HG02870 (cell line): ENCODE measurements at regions not wholly inside any gene's neighbourhood (a gene's known extent, or its start where the extent isn't known, plus 50 kb on each side); places are given as distances from the start of the nearest gene placed in this dataset.
"Not testable (repeated sequence)": the region's sequence is repeated elsewhere in the genome, so short reads cannot be mapped to it uniquely, and the experiment has no call there.

Experiments used
- ATAC-seq: cut with Tn5 transposase; IDR thresholded peaks from one replicate; pipeline ENCODE4 v1.9.1; 2021; ENCODE audit warnings: mild to moderate bottlenecking, moderate library complexity; ENCODE audit not compliant: unreplicated experiment

DNA sequence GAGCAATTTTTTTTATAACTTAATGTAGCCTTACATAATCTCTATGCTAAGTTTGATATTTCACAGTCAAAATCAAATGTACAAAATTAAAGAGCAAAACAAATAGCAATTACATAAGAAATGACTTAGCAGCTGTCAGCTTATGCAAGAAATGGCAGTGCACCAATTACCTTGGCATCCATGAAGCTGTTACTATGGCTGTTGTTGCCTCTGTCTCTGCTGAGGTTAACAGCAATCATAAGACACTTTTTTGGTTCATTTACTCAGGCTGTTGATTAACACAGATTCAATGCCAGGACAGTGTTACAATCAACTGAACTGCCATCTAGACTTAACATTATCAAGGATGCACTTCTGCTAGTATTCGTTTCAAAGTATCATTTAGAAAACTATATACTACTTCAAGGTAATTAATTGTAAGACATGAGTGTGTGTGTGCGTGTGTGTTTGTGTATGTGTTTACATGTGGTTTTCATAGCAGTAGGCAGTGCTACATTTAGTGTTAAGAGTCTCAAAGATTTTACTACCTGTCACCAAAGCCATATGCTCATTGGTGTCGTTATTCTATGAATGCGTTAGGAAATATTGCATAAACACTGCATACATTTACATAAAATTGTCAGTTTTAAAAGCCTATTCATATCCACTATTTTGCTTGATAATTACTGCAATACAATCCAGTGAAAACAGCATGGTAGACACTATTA, 1084.2 kb upstream of the COX7C start:
- ATAC-seq, result no peak

DNA sequence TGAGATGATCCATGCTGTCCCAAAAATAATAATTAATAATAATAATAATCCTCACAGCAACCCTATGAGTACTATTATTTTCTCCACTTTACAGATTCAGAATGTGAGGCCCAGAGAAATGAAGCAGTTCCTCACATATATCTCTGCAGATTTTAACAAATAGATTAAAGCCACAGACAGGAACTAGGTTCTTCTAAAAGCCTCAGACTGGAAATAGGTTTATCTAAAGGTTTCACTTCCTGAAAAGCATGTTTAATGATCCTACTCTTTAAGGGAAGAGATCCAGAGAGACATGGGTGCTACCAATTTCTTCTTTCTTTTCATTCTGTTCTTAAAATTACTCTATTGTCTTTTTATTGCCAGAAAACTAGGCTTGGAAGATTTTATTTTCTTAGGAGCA, 1079.4 kb upstream of the COX7C start:
- no peak for ATAC-seq

DNA sequence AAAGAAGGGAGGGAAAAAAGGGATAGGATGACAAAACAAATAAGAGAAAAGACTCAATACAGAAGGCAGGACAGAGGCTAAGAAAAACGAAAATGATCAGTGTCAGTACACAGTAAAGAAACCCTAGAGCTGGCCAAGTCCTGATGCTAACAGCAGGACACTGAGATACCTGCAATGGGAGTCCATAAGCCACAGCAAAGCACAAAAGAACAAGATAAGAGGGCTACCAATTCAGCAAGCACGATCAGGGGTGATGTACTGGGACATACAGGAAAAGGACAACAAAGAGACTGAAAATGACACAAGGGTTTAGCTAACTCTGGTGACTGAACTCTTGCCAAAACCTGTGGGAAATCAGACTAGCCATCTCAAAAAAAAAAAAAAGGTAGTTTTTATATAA, 1072.6 kb upstream of the COX7C start:
- no peak for ATAC-seq

DNA sequence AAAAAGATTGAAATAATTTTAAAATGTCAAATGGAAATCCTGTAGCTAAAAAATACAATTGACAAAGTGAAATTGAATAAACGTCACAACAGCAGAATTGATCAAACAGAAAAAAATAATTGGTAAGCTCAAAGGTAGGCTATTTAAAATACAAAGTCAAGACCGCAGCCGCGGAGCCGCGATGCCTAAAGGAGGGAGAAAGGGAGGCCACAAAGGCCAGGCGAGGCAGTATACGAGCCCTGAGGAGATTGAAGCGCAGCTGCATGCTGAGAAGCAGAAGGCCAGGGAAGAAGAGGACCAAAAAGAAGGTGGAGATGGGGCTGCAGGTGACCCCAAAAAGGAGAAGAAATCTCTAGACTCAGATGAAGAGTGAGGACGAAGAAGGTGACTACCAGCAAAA, 1068.5 kb upstream of the COX7C start:
- ATAC-seq, result no peak

DNA sequence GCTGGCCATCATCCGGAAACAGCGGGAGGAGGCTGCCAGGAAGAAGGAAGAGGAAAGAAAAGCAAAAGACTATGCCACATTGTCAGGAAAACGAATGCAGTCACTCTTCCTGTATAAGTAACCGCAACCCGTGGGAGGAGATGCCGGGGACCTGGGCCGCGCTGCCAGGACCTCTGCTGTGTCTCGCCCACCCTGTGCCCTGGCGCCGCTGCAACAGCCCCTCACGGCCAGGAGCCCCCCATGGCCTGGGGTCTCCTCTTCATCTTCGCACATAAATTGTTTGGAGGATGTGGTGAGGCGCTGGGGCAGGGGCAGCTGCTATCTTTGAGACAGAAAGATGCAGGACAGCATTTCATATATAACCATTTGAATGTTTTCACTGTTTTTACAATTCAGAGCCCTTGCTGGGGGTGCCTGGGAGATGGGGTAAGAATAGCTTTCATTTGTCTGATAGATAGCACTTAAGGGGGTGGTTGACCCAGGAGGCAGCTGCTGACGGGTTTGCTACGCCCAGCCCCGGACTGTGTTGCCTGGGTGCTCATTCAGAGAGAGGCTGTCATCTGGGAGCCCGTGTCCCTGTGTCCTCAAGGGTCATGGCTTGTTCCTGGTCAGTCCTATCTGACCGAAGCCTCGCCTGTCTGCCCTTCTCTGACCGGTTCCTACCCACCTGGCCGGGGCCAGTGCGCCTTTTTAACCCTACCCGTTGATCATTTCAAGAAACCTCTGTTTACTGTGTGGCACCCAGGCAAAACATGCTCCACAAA, 1067.7 kb upstream of the COX7C start:
- no peak for ATAC-seq

DNA sequence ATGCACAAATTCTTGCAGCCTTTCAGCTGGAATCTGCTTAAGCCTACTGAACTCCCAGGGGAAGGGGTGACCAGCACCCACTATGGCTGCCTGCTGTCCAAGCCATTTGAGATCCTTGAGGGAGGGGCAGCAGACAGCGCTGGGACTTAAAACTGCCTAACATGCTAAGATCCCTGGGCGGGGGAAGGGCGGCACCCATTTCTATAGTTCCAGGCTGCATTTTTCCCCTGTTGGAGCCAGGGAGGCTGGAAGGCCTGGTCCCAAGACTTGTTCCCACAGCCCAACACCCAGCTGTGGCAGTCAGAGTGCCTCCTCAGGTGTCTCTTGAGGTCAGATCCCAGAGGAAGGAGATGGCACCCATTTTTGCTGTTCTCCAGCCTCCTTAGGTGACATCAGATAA, 1061.3 kb upstream of the COX7C start:
- ATAC-seq, result no peak

DNA sequence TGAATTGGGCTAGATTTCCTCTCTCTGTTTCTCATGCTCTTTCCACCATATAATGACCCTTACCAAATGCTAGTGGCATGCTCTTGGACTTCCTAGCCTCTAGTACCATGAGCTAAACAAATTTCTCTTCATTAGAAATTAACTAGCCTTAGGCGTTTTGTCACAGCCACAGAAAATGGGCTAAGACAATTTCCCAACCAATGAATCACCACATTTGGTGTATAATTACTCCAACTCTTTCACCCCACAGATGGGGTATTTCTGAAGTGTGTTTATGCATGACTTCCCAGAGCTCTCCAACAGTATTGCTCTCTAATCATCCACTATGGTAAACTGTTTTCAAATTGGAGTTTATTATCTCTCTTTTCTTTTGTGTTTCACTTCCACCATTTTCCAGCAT, 1041.1 kb upstream of the COX7C start:
- no peak for ATAC-seq

DNA sequence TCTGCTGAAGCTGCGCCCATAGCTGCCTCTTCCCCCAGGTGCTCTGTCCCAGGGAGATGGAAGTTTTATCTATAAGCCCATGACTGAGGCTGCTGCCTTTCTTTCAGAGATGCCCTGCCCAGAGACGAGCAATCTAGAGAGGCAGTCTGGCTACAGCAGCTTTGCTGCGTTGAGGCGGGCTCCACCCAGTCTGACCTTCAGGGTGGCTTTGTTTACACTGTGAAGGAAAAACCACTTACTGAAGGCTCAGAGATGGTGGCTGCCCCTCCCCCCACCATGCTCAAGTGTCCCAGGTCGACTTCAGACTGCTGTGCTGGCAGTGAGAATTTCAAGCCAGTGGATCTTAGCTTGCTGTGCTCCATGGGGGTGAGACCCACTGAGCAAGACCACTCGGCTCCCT, 1029.9 kb upstream of the COX7C start:
- ATAC-seq, result not testable (repeated sequence)

DNA sequence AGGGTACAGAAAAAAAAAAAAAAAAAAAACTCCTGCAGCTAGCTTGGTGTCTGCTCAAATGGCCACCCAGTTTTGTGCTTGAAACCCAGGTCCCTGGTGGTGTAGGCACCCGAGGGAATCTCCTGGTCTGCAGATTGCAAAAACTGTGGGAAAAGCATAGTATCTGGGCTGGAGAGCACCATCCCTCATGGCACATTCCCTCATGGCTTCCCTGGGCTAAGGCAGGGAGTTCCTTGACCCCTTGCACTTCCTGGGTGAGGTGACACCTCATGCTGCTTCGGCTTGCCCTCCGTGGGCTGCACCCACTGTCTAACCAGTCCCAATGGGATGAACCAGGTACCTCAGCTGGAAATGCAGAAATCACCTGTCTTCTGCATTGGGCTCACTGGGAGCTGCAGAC, 1029.5 kb upstream of the COX7C start:
- not testable (repeated sequence) for ATAC-seq

DNA sequence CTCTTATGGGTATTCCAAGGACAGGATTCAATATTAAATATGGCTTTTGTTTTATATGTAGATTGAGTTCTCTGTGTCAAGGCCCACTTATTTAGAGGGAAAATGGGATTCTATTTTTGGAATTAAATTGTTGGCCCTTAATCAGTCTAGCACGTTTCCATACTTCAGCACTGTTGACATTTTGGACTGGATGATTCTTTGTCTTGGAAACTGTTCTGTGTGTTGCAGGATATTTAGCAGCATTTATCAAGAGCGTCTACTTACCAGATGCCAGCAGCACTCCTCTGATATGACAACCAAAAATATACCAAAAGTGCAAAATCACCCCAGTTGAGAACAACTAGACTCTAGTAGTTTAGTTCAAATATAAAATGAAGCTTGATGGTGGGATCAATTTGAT, 1027.0 kb upstream of the COX7C start:
- ATAC-seq, result no peak

DNA sequence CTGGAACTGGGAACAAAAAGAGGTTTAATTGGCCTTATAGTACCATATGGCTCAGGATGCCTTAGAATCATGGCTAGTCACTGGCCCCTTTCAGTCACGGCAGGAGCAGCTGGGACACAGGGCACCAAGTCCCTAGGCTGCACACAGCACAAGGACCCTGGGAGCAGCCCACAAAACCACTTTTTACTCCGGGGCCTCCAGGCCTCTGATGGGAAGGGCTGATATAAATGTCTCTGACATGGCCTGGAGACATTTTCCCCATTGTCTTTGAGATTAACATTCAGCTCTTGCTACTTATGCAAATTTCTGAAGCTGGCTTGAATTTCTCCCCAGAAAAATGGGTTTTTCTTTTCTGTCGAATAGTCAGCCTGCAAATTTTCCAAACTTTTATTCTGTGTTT, 1026.4 kb upstream of the COX7C start:
- ATAC-seq, result no peak

DNA sequence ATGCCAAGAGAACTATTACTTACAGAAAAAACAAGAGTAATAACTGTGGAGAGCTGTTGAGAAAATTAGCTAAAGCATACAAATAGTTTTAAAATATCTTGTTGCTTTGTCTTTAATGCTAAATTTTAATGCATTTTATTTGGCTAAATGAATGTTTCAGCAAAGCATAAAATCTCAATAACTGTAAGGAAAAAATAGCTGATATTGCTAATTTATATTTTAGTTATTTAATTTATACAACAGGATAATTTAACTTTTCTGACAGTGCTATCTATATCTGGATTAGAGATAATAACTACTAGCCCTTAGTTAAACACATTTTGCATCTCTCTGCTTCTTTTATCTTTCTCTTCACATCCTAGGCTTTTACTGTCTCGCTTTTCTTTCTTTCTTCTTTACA, 1014.9 kb upstream of the COX7C start:
- no peak for ATAC-seq

DNA sequence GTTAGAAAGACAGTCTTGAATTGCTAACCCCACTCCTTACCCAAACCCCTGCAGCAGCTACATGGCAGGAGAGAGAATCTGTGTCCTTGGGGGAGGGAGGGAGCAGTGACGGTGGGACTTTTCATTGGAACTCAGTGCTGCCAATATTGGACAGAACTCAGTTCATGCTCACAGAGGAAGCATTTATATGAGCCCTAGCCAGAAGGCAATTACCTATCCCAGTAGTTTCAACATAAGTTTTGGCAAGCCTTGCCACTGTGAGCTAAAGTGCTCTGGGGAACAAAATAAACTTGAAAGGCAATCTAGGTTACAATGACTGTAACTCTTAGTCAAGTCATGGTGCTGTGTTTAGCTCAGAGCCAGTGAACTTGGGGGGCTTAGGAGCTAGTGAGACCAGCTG, 1013.4 kb upstream of the COX7C start:
- no peak for ATAC-seq

DNA sequence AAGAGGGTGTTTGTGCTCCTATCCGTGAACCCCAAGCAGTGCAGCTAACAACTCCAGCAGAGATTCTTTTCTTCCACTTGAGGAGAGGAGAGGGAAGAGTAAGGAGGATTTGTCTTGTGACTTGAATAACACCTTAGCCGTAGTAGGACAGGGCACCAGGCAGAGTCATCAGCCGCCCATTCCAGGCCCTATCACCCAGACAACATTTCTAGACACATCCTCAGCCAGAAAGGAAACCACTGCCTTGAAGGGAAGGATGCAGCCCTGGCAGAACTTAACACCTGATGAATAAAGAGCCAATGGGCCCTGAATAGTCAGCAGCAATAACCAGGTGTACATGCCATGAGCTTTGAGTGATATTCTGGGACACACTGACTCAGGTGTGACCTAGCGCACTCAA, 1013.0 kb upstream of the COX7C start:
- ATAC-seq, result no peak

DNA sequence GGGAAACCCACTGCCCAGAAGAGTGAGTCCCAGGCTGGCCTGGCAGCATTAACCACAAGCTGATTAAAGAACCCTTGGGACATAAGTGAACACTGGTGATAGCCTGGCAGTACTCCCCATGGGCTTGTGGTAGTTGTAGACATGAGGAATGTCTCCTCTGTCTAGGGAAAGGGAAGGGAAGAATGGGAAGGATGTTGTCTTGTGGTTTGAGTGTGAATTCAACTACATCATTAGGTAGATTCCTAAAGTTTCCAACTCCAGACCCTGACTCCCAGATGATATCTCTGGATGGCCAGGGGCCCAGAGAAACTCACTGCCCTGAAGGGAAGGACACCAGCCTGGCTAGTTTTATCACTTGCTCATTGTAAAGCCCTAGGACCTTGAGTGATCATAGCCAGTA, 1012.4 kb upstream of the COX7C start:
- ATAC-seq, result no peak

DNA sequence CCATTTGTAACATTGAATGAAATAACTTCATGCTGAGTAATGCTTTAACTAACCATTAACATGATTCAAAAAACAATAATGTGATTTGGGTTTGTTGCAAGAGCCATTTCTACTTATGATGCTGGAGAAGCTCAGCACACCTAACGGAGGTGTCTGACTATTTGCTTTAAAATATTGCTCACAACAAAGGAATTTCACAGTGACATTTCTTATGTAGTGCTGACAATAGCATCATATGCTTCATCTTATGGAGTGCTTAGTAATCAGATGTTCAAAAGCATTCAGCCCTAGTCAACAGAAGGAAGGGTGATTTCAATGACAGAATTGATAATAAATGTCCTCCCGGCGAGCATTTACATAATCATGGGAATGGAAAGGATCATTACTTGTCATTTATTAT, 1003.3 kb upstream of the COX7C start:
- ATAC-seq, result no peak

DNA sequence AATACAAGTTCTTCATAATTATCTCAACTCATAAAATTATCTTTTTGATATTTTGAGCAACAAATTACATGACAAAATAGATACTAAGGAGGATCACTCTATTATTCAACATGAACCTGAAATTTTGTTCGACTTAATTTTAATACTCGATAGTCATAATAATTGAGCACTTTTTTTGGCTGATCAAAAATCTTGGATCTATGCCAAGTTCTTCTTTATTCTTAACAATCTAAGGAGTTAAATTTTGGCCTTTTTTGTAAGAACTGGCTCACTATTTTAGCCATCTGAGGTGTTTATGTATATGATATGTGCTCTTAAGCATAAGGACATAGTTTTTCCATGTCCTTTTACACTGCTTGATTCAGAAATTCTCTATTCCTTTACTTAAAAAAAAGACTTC, 996.1 kb upstream of the COX7C start:
- no peak for ATAC-seq

DNA sequence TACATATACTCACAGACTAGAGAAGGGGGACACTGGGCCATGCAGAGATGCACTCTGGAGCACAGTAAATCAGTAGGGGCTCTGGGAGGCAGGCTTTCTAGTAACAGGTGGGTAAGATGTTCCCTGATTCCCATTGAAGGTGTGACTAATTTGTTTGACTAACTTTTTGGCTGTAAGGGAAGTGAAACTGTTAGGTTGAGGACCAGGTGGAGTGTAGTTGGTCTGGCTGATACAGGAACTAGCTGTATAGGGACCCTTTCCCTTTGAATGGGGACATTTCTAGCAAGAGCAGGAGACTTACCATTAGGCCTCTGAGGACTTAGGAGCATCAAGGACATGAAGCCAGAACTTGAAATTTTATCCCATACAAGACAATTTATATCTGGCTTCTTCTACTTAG, 989.6 kb upstream of the COX7C start:
- no peak for ATAC-seq

DNA sequence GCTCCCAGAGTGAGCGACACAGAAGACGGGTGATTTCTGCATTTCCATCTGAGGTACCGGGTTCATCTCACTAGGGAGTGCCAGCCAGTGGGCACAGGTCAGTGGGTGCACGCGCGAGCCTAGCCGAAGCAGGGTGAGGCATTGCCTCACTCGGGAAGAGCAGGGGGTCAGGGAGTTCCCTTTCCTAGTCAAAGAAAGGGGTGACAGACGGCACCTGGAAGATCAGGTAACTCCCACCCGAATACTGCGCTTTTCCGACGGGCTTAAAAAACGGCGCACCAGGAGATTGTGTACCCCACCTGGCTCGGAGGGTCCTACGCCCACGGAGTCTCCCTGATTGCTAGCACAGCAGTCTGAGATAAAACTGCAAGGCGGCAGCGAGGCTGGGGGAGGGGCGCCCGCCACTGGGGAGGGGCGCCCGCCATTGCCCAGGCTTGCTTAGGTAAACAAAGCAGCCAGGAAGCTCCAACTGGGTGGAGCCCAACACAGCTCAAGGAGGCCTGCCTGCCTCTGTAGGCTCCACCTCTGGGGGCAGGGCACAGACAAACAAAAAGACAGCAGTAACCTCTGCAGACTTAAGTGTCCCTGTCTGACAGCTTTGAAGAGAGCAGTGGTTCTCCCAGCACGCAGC, 979.1 kb upstream of the COX7C start:
- ATAC-seq, result not testable (repeated sequence)

DNA sequence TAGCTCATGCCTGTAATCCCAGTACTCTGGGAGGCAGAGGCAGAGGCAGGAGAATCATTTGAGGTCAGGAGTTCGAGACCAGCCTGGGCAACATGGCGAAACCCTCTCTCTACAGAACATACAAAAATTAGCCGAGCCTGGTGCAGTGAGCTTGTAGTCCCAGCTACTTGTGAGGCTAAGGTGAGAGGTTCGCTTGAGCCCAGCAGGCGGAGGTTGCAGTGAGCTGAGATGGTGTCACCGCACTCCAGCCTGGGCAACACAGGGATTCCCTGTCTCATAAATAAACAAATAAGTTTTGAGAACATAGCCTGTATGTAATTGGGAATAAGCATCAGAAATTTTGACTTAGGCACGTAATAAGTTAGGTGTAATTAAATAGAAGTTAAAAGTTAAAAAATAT, 971.7 kb upstream of the COX7C start:
- ATAC-seq, result no peak

DNA sequence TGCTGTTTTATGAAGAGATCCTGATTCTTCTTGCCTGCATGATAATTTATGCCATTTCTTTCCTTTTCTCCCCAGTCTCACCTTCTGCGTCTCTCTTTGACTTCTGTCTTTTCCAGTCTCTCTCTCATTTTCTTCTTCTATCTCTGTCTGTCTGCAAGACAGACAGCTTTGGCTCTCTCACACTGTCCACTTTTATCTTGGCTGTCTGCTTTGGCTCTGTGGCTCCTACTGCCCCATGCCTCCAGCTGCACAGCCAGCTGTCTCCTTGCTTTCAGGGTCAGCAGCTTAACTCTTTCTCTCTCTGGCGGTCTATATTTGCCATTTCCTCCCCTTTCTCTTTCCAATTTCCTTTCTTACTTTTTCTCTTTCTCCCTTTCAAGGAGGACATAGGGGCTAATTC, 971.1 kb upstream of the COX7C start:
- ATAC-seq, result no peak
